Hepatic stellate cell (primary cell): ENCODE measurements at regions not wholly inside any gene's neighbourhood (a gene's known extent, or its start where the extent isn't known, plus 50 kb on each side); places are given as distances from the start of the nearest gene placed in this dataset.
"Not testable (repeated sequence)": the region's sequence is repeated elsewhere in the genome, so short reads cannot be mapped to it uniquely, and the experiment has no call there.

Source experiments
- DNase-seq: peaks from one replicate; pipeline ENCODE4 v3.0.0; 2011; ENCODE audit warnings: low spot score

GRCh38 chr16:10314317-10314716 lies 71.5 kb upstream of the ATF7IP2 start:
- DNase-seq = no peak

DNA sequence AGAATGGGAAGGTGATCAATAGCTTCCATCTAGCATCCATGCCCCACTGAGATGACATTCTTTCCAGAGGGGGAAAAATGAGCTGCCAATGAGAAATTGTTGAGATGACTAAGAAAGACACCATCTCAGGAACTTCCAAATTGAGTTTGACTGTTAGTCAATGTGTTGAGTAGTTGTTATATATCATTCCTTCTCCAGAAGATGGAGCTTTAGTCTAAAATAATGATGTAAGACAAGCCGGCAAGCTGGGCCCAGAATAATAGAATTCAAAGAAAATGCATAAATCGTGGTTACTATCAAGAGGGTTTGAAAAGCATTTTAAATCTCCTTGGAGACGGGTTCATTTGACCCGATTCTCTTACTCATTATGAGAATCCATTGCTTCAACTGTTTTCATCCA lies 71.0 kb upstream of the ATF7IP2 start:
- DNase-seq = no peak

DNA sequence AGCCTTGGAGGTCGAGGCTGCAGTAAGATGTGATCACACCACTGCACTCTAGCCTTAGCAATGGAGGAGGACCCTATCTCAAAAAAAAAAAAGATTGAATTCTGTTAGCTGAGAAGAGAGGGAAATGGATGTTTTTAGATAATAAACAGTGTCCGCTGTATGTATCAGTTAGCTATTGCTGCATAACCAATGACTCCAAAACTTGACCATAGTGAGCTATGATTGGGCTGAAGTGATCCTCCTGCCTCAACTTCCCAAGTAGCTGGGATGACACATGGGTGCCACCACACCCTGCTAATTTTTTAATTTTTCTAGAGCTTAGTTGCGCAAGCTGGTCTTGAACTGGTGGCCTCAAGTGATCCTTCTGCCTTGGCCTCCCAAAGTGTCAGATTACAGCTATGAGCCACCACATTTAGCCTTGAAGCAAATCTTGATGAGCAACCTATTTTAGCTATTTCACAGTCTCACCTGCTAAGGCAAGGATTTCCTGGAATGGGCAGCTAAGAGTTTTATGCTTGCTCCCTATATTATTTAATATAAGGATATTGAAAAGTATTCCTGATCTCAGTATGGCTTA lies 68.3 kb upstream of the ATF7IP2 start:
- no peak for DNase-seq

GRCh38 chr16:10318798-10319500 lies 66.9 kb upstream of the ATF7IP2 start:
- no peak for DNase-seq

- DNase-seq = no peak
These were observed 64.2 kb upstream of the ATF7IP2 start for GRCh38 chr16:10321407-10322387.

DNA sequence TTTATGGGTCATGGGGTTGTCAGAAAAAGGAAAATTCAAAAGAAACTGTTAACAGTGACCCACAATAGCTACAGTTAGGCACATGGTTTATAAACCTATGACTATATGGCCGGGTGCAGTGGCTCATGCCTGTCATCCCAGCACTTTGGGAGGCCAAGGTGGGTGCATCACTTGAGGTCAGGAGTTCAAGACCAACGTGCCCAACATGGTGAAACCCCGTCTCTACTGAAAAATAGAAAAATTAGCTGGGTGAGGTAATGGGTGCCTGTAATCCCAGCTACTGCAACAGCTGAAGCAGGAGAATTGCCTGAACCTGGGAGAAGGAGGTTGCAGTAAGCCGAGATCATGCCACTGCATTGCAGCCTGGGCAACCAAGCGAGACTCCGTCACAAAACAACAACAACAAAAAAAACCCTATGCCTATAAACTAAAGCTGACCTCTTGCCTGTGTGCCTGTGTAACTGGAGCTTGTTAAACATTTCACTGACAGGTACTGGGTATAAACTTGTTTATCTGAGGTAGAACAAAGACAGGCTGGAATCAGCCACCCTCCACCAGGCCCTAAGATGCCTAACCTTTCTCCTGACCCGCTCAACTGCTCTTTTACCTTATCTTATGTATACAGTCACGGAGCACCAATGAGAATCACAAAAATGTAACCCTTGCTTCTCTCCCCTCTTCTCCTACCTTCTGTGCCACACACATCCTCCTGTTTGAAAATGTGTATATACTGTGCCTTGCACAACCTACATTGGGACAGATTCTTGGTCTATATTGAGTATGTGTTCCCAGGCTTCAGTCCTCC lies 62.9 kb upstream of the ATF7IP2 start:
- no peak for DNase-seq

DNA sequence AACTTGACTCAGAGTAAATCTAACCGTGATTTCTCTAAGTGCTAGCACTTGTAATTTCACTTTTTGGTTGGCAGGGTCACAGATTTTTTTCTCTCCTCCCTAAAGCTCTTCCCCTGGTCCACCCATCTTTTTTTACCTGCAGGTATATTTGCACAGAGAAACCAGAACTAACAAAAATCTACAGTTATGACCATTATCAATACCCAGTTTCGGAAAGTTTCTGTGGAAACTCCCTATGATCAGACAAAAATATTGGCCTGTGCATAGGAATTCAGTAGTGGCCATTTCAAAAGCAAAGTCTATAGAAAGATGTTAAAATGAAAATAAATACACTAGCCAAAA lies 62.4 kb upstream of the ATF7IP2 start:
- DNase-seq = no peak

- DNase-seq = no peak
These were observed 61.7 kb upstream of the ATF7IP2 start for GRCh38 chr16:10324210-10324609.

DNA sequence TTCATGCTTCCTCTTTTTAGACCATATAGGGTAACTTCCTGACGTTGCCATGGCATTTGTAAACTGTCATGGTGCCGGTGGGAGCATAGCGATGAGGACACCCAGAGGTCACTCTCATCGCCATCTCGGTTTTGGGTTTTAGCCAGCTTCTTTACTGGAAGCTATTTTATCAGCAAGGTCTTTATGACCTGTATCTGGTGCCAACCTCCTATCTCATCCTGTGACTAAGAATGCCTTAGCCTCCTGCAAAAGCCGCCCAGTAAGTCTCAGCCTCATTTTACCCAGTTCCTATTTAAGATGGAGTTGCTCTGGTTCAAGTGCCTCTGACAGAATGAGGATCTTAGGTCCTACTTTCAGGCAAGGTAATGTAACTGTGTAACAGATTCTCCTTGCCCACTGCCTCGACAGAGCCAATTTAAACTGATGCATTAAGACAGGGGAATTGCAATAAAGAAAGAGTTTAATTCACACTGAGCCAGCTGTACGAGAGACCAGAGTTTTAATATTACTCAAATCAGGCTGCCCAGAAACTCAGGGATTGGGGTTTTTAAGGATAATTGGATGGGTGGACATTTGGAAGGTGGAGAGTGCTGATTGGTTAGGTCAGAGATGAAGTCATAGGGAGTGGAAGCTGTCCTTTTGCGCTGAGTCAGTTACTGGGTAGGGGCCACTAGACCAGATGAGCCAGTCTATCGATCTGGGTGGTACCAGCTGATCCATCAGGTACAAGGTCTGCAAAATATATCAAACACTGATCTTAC lies 59.9 kb upstream of the ATF7IP2 start:
- DNase-seq = no peak

- no peak for DNase-seq
These were observed 59.2 kb upstream of the ATF7IP2 start for GRCh38 chr16:10326647-10327046.

DNA sequence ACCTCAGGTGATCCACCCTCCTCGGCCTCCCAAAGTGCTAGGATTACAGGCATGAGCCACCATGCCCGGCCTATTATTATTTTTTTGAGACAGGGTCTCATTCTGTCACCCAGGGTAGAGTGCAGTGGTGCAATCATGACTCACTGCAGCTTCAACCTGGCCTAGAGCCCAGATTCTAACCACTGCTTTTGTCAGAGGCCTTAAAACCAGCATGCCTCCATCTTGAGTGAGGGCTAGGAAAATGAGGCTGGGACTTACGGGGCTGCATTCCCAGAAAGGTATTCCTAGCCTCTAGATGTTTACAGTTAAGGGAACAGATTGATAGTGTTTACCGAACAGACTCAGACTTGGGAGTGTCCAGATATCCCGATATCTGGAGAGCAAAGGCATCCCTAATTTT lies 57.6 kb upstream of the ATF7IP2 start:
- DNase-seq = not testable (repeated sequence)

GRCh38 chr16:10332241-10332640 lies 53.6 kb upstream of the ATF7IP2 start:
- DNase-seq = no peak

DNA sequence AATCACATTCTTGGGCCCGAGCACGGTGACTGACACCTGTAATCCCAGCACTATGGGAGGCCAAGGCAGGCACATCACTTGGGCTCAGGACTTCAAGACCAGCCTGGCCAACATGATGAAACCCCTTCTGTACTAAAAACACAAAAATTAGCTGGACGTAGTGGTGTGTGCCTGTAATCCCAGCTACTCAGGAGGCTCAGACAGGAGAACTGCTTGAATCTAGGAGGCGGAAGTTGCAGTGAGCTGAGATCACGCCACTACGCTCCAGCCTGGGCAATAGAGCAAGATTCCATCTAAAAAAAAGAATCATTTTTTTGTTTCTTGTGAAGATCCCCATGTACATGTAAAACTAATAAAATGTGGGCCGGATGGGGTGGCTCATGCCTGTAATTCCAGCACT lies 53.1 kb upstream of the ATF7IP2 start:
- DNase-seq = no peak

DNA sequence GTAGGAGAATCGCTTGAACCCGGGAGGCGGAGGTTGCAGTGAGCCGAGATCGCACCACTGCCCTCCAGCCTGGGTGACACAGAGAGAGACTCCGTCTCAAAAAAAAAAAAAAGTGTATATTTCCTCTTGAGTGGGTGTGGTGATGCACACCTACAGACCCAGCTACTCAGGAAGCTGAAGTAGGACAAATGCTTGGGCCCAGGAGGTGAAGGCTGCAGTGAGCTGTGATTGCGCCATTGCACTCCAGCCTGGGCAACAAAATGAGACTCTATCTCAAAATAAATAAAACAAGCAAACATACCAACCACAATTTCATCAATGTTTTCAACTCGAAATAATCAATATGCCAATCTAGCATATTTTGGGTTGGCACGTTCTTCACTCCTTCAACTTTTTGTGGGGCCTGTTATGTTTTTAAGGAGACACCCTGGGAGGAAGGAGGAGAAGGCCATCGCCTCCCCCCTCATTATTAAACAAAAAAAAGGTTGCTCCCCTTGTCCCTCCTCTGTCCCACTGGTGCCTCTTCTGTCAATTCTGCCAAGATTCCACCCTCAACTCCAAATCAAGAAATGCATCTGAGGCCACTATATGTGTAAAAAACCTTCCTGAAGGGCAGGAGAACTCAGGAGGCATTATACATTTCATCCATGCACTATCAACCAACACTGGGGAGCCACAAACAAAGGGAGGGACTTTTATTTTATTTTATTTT lies 52.4 kb upstream of the ATF7IP2 start:
- no peak for DNase-seq

GRCh38 chr16:10335681-10336080 lies 50.2 kb upstream of the ATF7IP2 start:
- DNase-seq = no peak
